ENCODE measurements at regions not wholly inside any gene's neighbourhood (a gene's known extent, or its start where the extent isn't known, plus 50 kb on each side); places are given as distances from the start of the nearest gene placed in this dataset.

GRCh38 chr2:190812506-190813294 is 67.9 kb upstream of the GLS start:
- Mint-ChIP-seq H3K27me3 (ENCODE audit: low read depth) (no peaks in the 10 kb centered on the region), H3K27ac (no peak overlapping the region), H3K36me3 (ENCODE audit: low read depth) (no peaks in the 10 kb centered on the region), H3K9me3 (ENCODE audit: insufficient read depth) (no peaks in the 10 kb centered on the region), H3K4me3 (no peak overlapping the region), H3K4me1 (ENCODE audit: low read depth) (peaks cover 2% of the 10 kb centered on the region)
- no peak for ATAC-seq
- DNase-seq, result no peak
- ChIA-PET POLR2A (no interaction called here), CTCF (interaction anchor here (1.2 kb wide), 1 partner anchor 12 kb away, joined by 4 read pairs; no protein-coding TSS in a partner anchor)

GRCh38 chr2:190815226-190815625 is 65.4 kb upstream of the GLS start:
- POLR2A ChIA-PET, result no interaction called here
- no peak for ATAC-seq
- CTCF ChIA-PET, result interaction anchor here (1.1 to 1.4 kb wide), 3 partner anchors 9 to 35 kb away, joined by 3 to 4 read pairs (median 3); no protein-coding TSS in a partner anchor
- H3K4me3 Mint-ChIP-seq, result no peak overlapping the region
- DNase-seq, result no peak
- H3K4me1 Mint-ChIP-seq (ENCODE audit: low read depth), result no peaks in the 10 kb centered on the region
- no peaks in the 10 kb centered on the region for H3K9me3 Mint-ChIP-seq (ENCODE audit: insufficient read depth)
- no peaks in the 10 kb centered on the region for H3K36me3 Mint-ChIP-seq (ENCODE audit: low read depth)
- H3K27me3 Mint-ChIP-seq (ENCODE audit: low read depth), result peaks cover 2% of the 10 kb centered on the region
- H3K27ac Mint-ChIP-seq, result no peak overlapping the region

GRCh38 chr2:190817082-190817481 is 63.5 kb upstream of the GLS start:
- ATAC-seq (no peak), DNase-seq (no peak)
- Mint-ChIP-seq H3K9me3 (ENCODE audit: insufficient read depth) (no peaks in the 10 kb centered on the region), H3K27me3 (ENCODE audit: low read depth) (peaks cover 6% of the 10 kb centered on the region), H3K4me3 (no peak overlapping the region), H3K4me1 (ENCODE audit: low read depth) (no peaks in the 10 kb centered on the region), H3K27ac (no peak overlapping the region), H3K36me3 (ENCODE audit: low read depth) (no peaks in the 10 kb centered on the region)
- POLR2A ChIA-PET, result no interaction called here
- CTCF ChIA-PET, result interaction anchor here (0.9 kb wide), 1 partner anchor 131 kb away, joined by 3 read pairs; no protein-coding TSS in a partner anchor

- Mint-ChIP-seq H3K27ac (no peak overlapping the region), H3K4me1 (ENCODE audit: low read depth) (no peaks in the 10 kb centered on the region), H3K36me3 (ENCODE audit: low read depth) (no peaks in the 10 kb centered on the region), H3K9me3 (ENCODE audit: insufficient read depth) (no peaks in the 10 kb centered on the region), H3K27me3 (ENCODE audit: low read depth) (peaks cover 6% of the 10 kb centered on the region), H3K4me3 (no peak overlapping the region)
- DNase-seq, result no peak
- ATAC-seq, result no peak
- CTCF ChIA-PET, result interaction anchor here (0.6 to 1.2 kb wide), 2 partner anchors 28 to 84 kb away, joined by 3 read pairs; no protein-coding TSS in a partner anchor
- POLR2A ChIA-PET, result no interaction called here
Measured at GRCh38 chr2:190819840-190820301, 60.8 kb upstream of the GLS start.

GRCh38 chr2:190820416-190820815 is 60.2 kb upstream of the GLS start:
- Mint-ChIP-seq H3K36me3 (ENCODE audit: low read depth) (no peaks in the 10 kb centered on the region), H3K9me3 (ENCODE audit: insufficient read depth) (no peaks in the 10 kb centered on the region), H3K4me3 (no peak overlapping the region), H3K27me3 (ENCODE audit: low read depth) (peaks cover 6% of the 10 kb centered on the region), H3K27ac (no peak overlapping the region), H3K4me1 (ENCODE audit: low read depth) (no peaks in the 10 kb centered on the region)
- no peak for ATAC-seq
- no peak for DNase-seq
- CTCF ChIA-PET, result interaction anchor here (1.2 kb wide), 1 partner anchor 27 kb away, joined by 3 read pairs; no protein-coding TSS in a partner anchor
- POLR2A ChIA-PET, result no interaction called here

GRCh38 chr2:190822043-190822442 is 58.6 kb upstream of the GLS start:
- no peaks in the 10 kb centered on the region for H3K9me3 Mint-ChIP-seq (ENCODE audit: insufficient read depth)
- ChIA-PET POLR2A (interaction anchor here (0.7 kb wide), 1 partner anchor 125 kb away, joined by 3 read pairs; no protein-coding TSS in a partner anchor), CTCF (interaction anchor here (1.1 to 1.6 kb wide), 2 partner anchors 28 to 29 kb away, joined by 3 to 4 read pairs; no protein-coding TSS in a partner anchor)
- no peaks in the 10 kb centered on the region for H3K4me1 Mint-ChIP-seq (ENCODE audit: low read depth)
- H3K27ac Mint-ChIP-seq, result no peak overlapping the region
- H3K36me3 Mint-ChIP-seq (ENCODE audit: low read depth), result no peaks in the 10 kb centered on the region
- no peak for ATAC-seq
- no peak overlapping the region for H3K4me3 Mint-ChIP-seq
- DNase-seq, result no peak
- H3K27me3 Mint-ChIP-seq (ENCODE audit: low read depth), result peaks cover 6% of the 10 kb centered on the region

- H3K4me1 Mint-ChIP-seq (ENCODE audit: low read depth), result no peaks in the 10 kb centered on the region
- POLR2A ChIA-PET, result no interaction called here
- no peak for DNase-seq
- H3K9me3 Mint-ChIP-seq (ENCODE audit: insufficient read depth), result no peaks in the 10 kb centered on the region
- no peaks in the 10 kb centered on the region for H3K27me3 Mint-ChIP-seq (ENCODE audit: low read depth)
- ATAC-seq, result no peak
- no peak overlapping the region for H3K27ac Mint-ChIP-seq
- CTCF ChIA-PET, result no interaction called here
- H3K4me3 Mint-ChIP-seq, result no peak overlapping the region
- H3K36me3 Mint-ChIP-seq (ENCODE audit: low read depth), result no peaks in the 10 kb centered on the region
Measured at GRCh38 chr2:190827720-190828119, 52.9 kb upstream of the GLS start.

- no peak overlapping the region for H3K4me3 Mint-ChIP-seq
- DNase-seq (no peak), ATAC-seq (no peak)
- H3K9me3 Mint-ChIP-seq (ENCODE audit: insufficient read depth), result no peaks in the 10 kb centered on the region
- CTCF ChIA-PET, result interaction anchor here (1.6 kb wide), 1 partner anchor 118 kb away, joined by 3 read pairs; no protein-coding TSS in a partner anchor
- peaks cover 1% of the 10 kb centered on the region for H3K27me3 Mint-ChIP-seq (ENCODE audit: low read depth)
- H3K27ac Mint-ChIP-seq, result no peak overlapping the region
- POLR2A ChIA-PET, result no interaction called here
- no peaks in the 10 kb centered on the region for H3K36me3 Mint-ChIP-seq (ENCODE audit: low read depth)
- no peaks in the 10 kb centered on the region for H3K4me1 Mint-ChIP-seq (ENCODE audit: low read depth)
Measured at GRCh38 chr2:190829642-190830041, 51.0 kb upstream of the GLS start.

All from activated CD8-positive, alpha-beta T cell treated with anti-CD3 and anti-CD28 coated beads, Interleukin-2, amount 10 ng/mL, durations not matched to agents 7 days and 5 days (primary cell).